ENCODE measurements at regions not wholly inside any gene's neighbourhood (a gene's known extent, or its start where the extent isn't known, plus 50 kb on each side); places are given as distances from the start of the nearest gene placed in this dataset.

DNA sequence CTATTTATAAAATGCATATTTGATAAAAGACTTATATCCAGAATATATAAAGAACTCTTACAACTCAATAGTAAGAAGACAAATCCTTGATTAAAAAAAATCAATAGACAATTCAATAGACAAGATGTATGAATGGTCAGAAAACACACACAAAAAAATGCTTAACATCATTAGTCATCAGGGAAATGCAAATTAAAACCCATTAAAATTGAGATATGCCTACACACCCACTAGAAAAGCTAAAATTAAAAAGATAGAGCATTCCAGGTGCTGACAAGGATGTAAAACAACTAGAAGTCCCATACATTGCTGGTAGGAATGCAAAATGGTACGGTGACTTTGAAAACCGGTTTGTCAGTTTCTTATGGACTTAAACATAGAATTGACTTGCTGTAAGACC, 127.1 kb downstream of the TFAP2B start:
- Histone ChIP-seq H3K4me3 (no peak overlapping the region), H3K9me2 (ENCODE audit: insufficient read depth) (no peaks in the 10 kb centered on the region), H3K27ac (no peak overlapping the region), H3K4me1 (replicated peaks; ENCODE audit: insufficient read depth) (no peaks in the 10 kb centered on the region), H4K20me1 (ENCODE audit: insufficient read depth) (no peaks in the 10 kb centered on the region), H3K36me3 (ENCODE audit: low read depth) (no peaks in the 10 kb centered on the region), H3K9me3 (ENCODE audit: insufficient read depth, low read depth) (no peaks in the 10 kb centered on the region), H2AFZ (no peak overlapping the region), H3K4me2 (no peak overlapping the region), H3F3A (ENCODE audit: insufficient read depth, low read depth) (no peaks in the 10 kb centered on the region), H3K79me2 (ENCODE audit: low read depth) (no peaks in the 10 kb centered on the region), H3K27me3 (ENCODE audit: insufficient read depth, low read depth) (no peaks in the 10 kb centered on the region)
- TF ChIP-seq, protein P1, sequence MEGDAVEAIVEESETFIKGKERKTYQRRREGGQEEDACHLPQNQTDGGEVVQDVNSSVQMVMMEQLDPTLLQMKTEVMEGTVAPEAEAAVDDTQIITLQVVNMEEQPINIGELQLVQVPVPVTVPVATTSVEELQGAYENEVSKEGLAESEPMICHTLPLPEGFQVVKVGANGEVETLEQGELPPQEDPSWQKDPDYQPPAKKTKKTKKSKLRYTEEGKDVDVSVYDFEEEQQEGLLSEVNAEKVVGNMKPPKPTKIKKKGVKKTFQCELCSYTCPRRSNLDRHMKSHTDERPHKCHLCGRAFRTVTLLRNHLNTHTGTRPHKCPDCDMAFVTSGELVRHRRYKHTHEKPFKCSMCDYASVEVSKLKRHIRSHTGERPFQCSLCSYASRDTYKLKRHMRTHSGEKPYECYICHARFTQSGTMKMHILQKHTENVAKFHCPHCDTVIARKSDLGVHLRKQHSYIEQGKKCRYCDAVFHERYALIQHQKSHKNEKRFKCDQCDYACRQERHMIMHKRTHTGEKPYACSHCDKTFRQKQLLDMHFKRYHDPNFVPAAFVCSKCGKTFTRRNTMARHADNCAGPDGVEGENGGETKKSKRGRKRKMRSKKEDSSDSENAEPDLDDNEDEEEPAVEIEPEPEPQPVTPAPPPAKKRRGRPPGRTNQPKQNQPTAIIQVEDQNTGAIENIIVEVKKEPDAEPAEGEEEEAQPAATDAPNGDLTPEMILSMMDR (conservative IDR thresholded peaks at IDR 0.05) = no peak
- TF ChIP-seq EZH2 (IDR thresholded peaks at IDR 0.05; ENCODE audit: low read depth) = no peak
- DNase-seq = no peak
- intact Hi-C loops (cut with micrococcal nuclease; ENCODE audit: unreplicated experiment) = no loop called here
- no TSS peak for BruUV-seq (replicated peaks)
- ChIA-PET POLR2A (ENCODE audit: unreplicated experiment) (no interaction called here), CTCF (no interaction called here)

- no TSS peak for BruUV-seq (replicated peaks)
- H3K79me2 ChIP-seq (ENCODE audit: low read depth) = no peaks in the 10 kb centered on the region
- no peaks in the 10 kb centered on the region for H3K36me3 ChIP-seq (ENCODE audit: low read depth)
- H3K4me1 ChIP-seq (replicated peaks; ENCODE audit: insufficient read depth) = no peaks in the 10 kb centered on the region
- intact Hi-C loops (cut with micrococcal nuclease; ENCODE audit: unreplicated experiment) = no loop called here
- no peaks in the 10 kb centered on the region for H4K20me1 ChIP-seq (ENCODE audit: insufficient read depth)
- H2AFZ ChIP-seq = no peak overlapping the region
- ChIA-PET POLR2A (ENCODE audit: unreplicated experiment) (no interaction called here), CTCF (no interaction called here)
- no peaks in the 10 kb centered on the region for H3K9me3 ChIP-seq (ENCODE audit: insufficient read depth, low read depth)
- no peak overlapping the region for H3K27ac ChIP-seq
- H3K4me2 ChIP-seq = no peak overlapping the region
- H3F3A ChIP-seq (ENCODE audit: insufficient read depth, low read depth) = no peaks in the 10 kb centered on the region
- no peaks in the 10 kb centered on the region for H3K9me2 ChIP-seq (ENCODE audit: insufficient read depth)
- no peak for TF ChIP-seq EZH2 (IDR thresholded peaks at IDR 0.05; ENCODE audit: low read depth)
- TF ChIP-seq, protein P1 (conservative IDR thresholded peaks at IDR 0.05) = no peak
- no peaks in the 10 kb centered on the region for H3K27me3 ChIP-seq (ENCODE audit: insufficient read depth, low read depth)
- DNase-seq = no peak
- no peak overlapping the region for H3K4me3 ChIP-seq
These were observed 133.6 kb downstream of the TFAP2B start for GRCh38 chr6:50952092-50952907.

DNA sequence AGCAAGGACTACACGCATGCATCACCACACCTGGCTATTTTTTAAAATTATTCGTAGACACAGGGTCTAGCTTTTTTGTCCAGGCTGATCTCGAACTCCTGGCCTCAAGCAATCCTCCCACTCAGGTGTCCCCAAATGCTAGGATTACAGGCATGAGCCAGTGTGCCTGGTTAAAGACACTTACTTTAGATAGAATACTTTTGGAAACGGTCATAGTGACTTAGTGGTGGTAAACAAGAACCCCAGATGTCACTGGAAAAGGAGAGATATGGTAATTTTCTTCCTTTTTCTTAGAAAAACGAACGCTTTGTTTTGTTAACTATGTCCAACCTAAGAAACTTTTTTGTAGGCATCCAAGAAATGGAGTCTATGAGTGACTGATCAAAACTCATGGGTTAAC, 137.3 kb downstream of the TFAP2B start:
- CTCF ChIA-PET = no interaction called here
- Histone ChIP-seq H2AFZ (no peak overlapping the region), H3K9me2 (ENCODE audit: insufficient read depth) (no peaks in the 10 kb centered on the region), H3K79me2 (ENCODE audit: low read depth) (no peaks in the 10 kb centered on the region), H3K9me3 (ENCODE audit: insufficient read depth, low read depth) (no peaks in the 10 kb centered on the region), H3K4me1 (replicated peaks; ENCODE audit: insufficient read depth) (no peaks in the 10 kb centered on the region), H3K36me3 (ENCODE audit: low read depth) (no peaks in the 10 kb centered on the region), H3F3A (ENCODE audit: insufficient read depth, low read depth) (no peaks in the 10 kb centered on the region), H3K27me3 (ENCODE audit: insufficient read depth, low read depth) (no peaks in the 10 kb centered on the region), H4K20me1 (ENCODE audit: insufficient read depth) (no peaks in the 10 kb centered on the region), H3K4me3 (no peak overlapping the region), H3K27ac (no peak overlapping the region), H3K4me2 (no peak overlapping the region)
- intact Hi-C loops (cut with micrococcal nuclease; ENCODE audit: unreplicated experiment) = no loop called here
- DNase-seq = no peak
- TF ChIP-seq EZH2 (IDR thresholded peaks at IDR 0.05; ENCODE audit: low read depth) = no peak
- TF ChIP-seq, protein P1 (conservative IDR thresholded peaks at IDR 0.05) = no peak
- BruUV-seq (replicated peaks) = no TSS peak
- POLR2A ChIA-PET (ENCODE audit: unreplicated experiment) = no interaction called here
